GM18508 (cell line): ENCODE measurements at regions not wholly inside any gene's neighbourhood (a gene's known extent, or its start where the extent isn't known, plus 50 kb on each side); places are given as distances from the start of the nearest gene placed in this dataset.

Experiments used
- ATAC-seq: cut with Tn5 transposase; IDR thresholded peaks from one replicate; pipeline ENCODE4 v1.9.1; 2021; ENCODE audit warnings: moderate number of reproducible peaks; ENCODE audit not compliant: insufficient read depth, unreplicated experiment

- no peak for ATAC-seq
These were observed 66.7 kb upstream of the SORCS3 start for GRCh38 chr10:104574427-104574826.

DNA sequence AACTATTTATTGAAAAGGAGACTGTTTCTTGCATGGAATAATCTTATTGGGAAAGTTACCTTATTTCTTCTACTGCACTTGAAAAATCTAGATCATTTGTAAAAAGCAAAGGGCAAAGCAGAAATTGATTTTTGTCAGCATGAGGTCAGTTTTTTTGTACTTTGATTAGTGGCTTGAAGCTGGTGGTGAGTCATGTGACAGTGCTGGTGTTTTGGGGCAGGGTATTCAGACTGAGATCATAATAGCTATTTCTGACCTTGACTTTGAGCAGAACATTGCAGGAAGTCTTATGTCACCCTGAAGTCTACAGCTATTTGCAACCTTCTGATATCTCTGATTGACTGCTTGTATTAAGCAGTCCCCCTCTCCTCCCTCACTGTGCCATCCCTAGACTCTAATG lies 66.3 kb upstream of the SORCS3 start:
- ATAC-seq, result no peak

GRCh38 chr10:104576611-104577010 lies 64.5 kb upstream of the SORCS3 start:
- no peak for ATAC-seq

- no peak for ATAC-seq
These were observed 63.9 kb upstream of the SORCS3 start for GRCh38 chr10:104577163-104577562.

DNA sequence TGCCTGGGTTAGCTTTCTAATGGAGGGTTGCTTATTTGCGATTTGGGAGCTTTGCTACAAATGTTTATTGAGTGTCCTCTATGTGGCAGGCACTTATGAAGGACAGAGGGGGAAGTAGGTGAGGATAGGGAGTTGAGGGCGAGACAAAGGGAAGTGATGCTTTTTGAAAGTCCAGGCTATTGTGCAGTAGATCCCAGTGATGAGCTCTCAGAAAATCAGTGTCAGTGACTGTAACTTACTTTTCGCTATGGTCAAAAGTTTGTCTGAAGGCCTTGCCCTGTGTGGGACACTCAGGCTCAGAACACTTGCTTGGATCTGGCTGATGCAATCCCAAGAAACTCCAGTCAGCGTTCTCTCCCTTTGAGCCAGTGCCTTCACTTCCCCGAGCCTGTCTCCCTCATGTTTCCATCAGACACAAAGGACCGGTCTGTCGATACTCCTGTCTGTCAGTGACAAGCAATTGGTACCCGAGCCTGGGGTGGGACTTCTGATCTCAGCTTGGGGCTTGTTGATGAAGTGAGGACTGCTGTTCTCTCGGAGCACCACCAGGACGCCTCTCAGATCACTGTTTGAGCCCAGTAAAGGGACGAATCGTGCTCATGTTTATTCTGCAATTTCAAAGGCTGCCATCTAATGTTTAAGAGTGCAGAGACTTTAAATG lies 63.1 kb upstream of the SORCS3 start:
- ATAC-seq, result no peak

- ATAC-seq, result no peak
These were observed 62.4 kb upstream of the SORCS3 start for GRCh38 chr10:104578671-104579070.

GRCh38 chr10:104579136-104579535 lies 62.0 kb upstream of the SORCS3 start:
- ATAC-seq, result no peak

GRCh38 chr10:104580321-104580720 lies 60.8 kb upstream of the SORCS3 start:
- no peak for ATAC-seq

- ATAC-seq, result peak; percentile 82
These were observed 60.1 kb upstream of the SORCS3 start for GRCh38 chr10:104580774-104581675.

GRCh38 chr10:104581884-104582601 lies 59.0 kb upstream of the SORCS3 start:
- ATAC-seq, result no peak

GRCh38 chr10:104582602-104582951 lies 58.5 kb upstream of the SORCS3 start:
- ATAC-seq, result no peak

DNA sequence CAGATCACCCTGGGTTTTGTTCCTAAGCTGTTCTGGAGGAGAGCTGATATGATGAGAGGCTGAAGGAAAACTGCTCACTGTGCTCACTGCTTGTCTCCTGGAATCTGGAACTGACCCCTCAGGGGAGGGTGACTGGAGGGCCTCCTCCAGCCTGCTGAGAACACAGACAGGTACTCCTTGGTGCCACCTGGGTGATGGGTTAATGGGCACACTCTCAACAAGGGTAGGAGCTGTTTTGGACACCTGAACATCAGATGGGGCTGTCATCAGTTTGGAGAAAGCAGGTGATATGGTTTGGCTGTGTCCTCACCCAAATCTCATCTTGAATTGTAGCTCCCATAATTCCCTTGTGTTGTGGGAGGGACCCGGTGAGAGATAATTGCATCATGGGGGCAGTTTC lies 58.1 kb upstream of the SORCS3 start:
- no peak for ATAC-seq

GRCh38 chr10:104584541-104584940 lies 56.5 kb upstream of the SORCS3 start:
- no peak for ATAC-seq

- ATAC-seq, result no peak
These were observed 53.3 kb upstream of the SORCS3 start for GRCh38 chr10:104587751-104588150.

- no peak for ATAC-seq
These were observed 51.7 kb upstream of the SORCS3 start for GRCh38 chr10:104589431-104589830.

DNA sequence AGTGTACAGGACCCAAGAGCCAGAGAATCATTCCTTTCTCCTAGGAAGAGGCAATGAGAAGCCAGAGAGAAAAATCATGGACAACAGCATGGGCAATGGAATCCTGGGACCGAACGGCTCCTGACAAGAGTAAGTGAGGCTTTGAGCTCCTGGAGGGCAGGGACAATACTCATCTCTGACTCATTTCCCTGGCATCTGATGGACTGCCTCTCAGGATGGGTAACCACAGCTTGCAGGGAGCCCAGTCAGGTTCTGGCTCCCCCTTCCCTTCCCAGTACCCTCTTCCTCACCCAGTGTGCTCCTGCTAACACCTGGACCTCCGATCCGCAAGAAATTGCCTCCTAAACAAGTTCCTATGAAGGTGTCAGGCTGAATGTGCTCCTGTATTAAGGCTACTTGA lies 51.2 kb upstream of the SORCS3 start:
- ATAC-seq, result no peak
